WTC11 (cell line): ENCODE measurements at regions not wholly inside any gene's neighbourhood (a gene's known extent, or its start where the extent isn't known, plus 50 kb on each side); places are given as distances from the start of the nearest gene placed in this dataset.
A peak's percentile ranks its signal among the peaks of the same experiment; 100 is the strongest.

Experiments used
- ATAC-seq: fragments of 200-7000 bp; cut with Tn5 transposase; 2 replicates; pipeline ENCODE4 v1.10.0; 2021; ENCODE audit warnings: mild to moderate bottlenecking, moderate library complexity
- CTCF ChIA-PET: fragments of 300-600 bp; sonication (Branson Sonifier 250); formaldehyde crosslinking; loops from one replicate; lab custom pipeline; 2021; ENCODE audit warnings: antibody characterized with exemption; lab: Charles Lee
- POLR2A ChIA-PET: fragments of 350-600 bp; sonication (Branson Sonifier 250); formaldehyde crosslinking; loops from one replicate; lab custom pipeline; 2021; ENCODE audit warnings: antibody characterized with exemption; lab: Charles Lee
- DNase-seq: peaks from one replicate; pipeline ENCODE4 v3.0.0; 2021; ENCODE audit warnings: low spot score
- H3K27ac Mint-ChIP-seq: 2 replicates; pipeline ENCODE4 v1.8.0; 2021; ENCODE audit warnings: mixed read lengths
- H3K27me3 Mint-ChIP-seq: 2 replicates; pipeline ENCODE4 v1.8.0; 2021; ENCODE audit warnings: low read depth, mild to moderate bottlenecking, moderate library complexity, mixed read lengths
- H3K36me3 Mint-ChIP-seq: 2 replicates; pipeline ENCODE4 v1.8.0; 2021; ENCODE audit warnings: mixed read lengths
- H3K4me1 Mint-ChIP-seq: 2 replicates; pipeline ENCODE4 v1.8.0; 2022; ENCODE audit warnings: mixed read lengths
- H3K4me3 Mint-ChIP-seq: 2 replicates; pipeline ENCODE4 v1.8.0; 2021; ENCODE audit warnings: mild to moderate bottlenecking, moderate library complexity, mixed read lengths
- H3K9me3 Mint-ChIP-seq: 2 replicates; pipeline ENCODE4 v1.8.0; 2021; ENCODE audit warnings: mixed read lengths
- AR ChIP-seq: fragments of 250-450 bp; sonication (Bioruptor Pico); IDR thresholded peaks from 2 replicates; pipeline ENCODE4 v1.9.0; 2021; ENCODE audit warnings: mild to moderate bottlenecking
- ATF3 ChIP-seq: sonication (generic); formaldehyde crosslinking; conservative IDR thresholded peaks from 2 replicates; pipeline ENCODE4 v1.8.1; 2022; ENCODE audit warnings: mild to moderate bottlenecking, missing genetic modification reagents
- CREB1 ChIP-seq: sonication (generic); formaldehyde crosslinking; IDR thresholded peaks from 2 replicates; pipeline ENCODE4 v1.8.0; 2023; ENCODE audit warnings: mild to moderate bottlenecking, missing genetic modification reagents
- CREM ChIP-seq: sonication (generic); formaldehyde crosslinking; IDR thresholded peaks from 2 replicates; pipeline ENCODE4 v1.8.1; 2022; ENCODE audit warnings: mild to moderate bottlenecking, missing genetic modification reagents, moderate library complexity
- ELF4 ChIP-seq: sonication (generic); formaldehyde crosslinking; IDR thresholded peaks from 2 replicates; pipeline ENCODE4 v1.8.1; 2022; ENCODE audit warnings: low read depth, mild to moderate bottlenecking, moderate library complexity, missing genetic modification reagents
- ESRRA ChIP-seq: sonication (generic); formaldehyde crosslinking; IDR thresholded peaks from 2 replicates; pipeline ENCODE4 v1.8.1; 2022; ENCODE audit warnings: mild to moderate bottlenecking, missing genetic modification reagents, borderline replicate concordance
- FOXK1 ChIP-seq: sonication (generic); formaldehyde crosslinking; IDR thresholded peaks from 2 replicates; pipeline ENCODE4 v1.8.0; 2022; ENCODE audit warnings: mild to moderate bottlenecking, moderate library complexity, missing genetic modification reagents
- GTF2I ChIP-seq: fragments of 250-450 bp; sonication (Bioruptor Pico); conservative IDR thresholded peaks from 2 replicates; pipeline ENCODE4 v1.4.0; 2021; ENCODE audit warnings: mild to moderate bottlenecking
- NFE2L1 ChIP-seq: sonication (generic); formaldehyde crosslinking; IDR thresholded peaks from 2 replicates; pipeline ENCODE4 v1.8.1; 2023; ENCODE audit warnings: missing genetic modification reagents
- NR1H2 ChIP-seq: sonication (generic); formaldehyde crosslinking; IDR thresholded peaks from 2 replicates; pipeline ENCODE4 v1.9.0; 2021; ENCODE audit warnings: mild to moderate bottlenecking, moderate library complexity, missing genetic modification reagents
- RELA ChIP-seq: sonication (generic); formaldehyde crosslinking; IDR thresholded peaks from 2 replicates; pipeline ENCODE4 v1.8.1; 2022; ENCODE audit warnings: missing genetic modification reagents, mild to moderate bottlenecking, borderline replicate concordance
- SMAD4 ChIP-seq: sonication (generic); formaldehyde crosslinking; IDR thresholded peaks from 2 replicates; pipeline ENCODE4 v1.8.0; 2022; ENCODE audit warnings: mild to moderate bottlenecking, missing genetic modification reagents
- TEAD4 ChIP-seq: sonication (generic); formaldehyde crosslinking; IDR thresholded peaks from 2 replicates; pipeline ENCODE4 v1.8.0; 2022; ENCODE audit warnings: mild to moderate bottlenecking, missing genetic modification reagents
- USF1 ChIP-seq: sonication (generic); formaldehyde crosslinking; IDR thresholded peaks from 2 replicates; pipeline ENCODE4 v1.8.0; 2022; ENCODE audit warnings: mild to moderate bottlenecking, missing genetic modification reagents
- ZNF121 ChIP-seq: sonication (generic); formaldehyde crosslinking; IDR thresholded peaks from 2 replicates; pipeline ENCODE4 v1.8.0; 2023; ENCODE audit warnings: missing genetic modification reagents
- ZNF138 ChIP-seq: sonication (generic); formaldehyde crosslinking; conservative IDR thresholded peaks from 2 replicates; pipeline ENCODE4 v1.8.1; 2022; ENCODE audit warnings: mild to moderate bottlenecking, moderate library complexity, missing genetic modification reagents
- ZNF219 ChIP-seq: sonication (generic); formaldehyde crosslinking; IDR thresholded peaks from 2 replicates; pipeline ENCODE4 v1.8.0; 2023; ENCODE audit warnings: missing genetic modification reagents, mild to moderate bottlenecking, borderline replicate concordance
- ZNF317 ChIP-seq: sonication (generic); formaldehyde crosslinking; IDR thresholded peaks from 2 replicates; pipeline ENCODE4 v1.8.1; 2023; ENCODE audit warnings: low read depth, mild to moderate bottlenecking, moderate library complexity, missing genetic modification reagents, borderline replicate concordance
- ZNF396 ChIP-seq: fragments of 250-450 bp; sonication (Bioruptor Pico); IDR thresholded peaks from 2 replicates; pipeline ENCODE4 v1.8.0; 2021; ENCODE audit warnings: mild to moderate bottlenecking, moderate library complexity, borderline replicate concordance
- ZNF671 ChIP-seq: fragments of 250-450 bp; sonication (Bioruptor Pico); IDR thresholded peaks from 2 replicates; pipeline ENCODE4 v1.8.0; 2021; ENCODE audit warnings: mild to moderate bottlenecking
- ZSCAN18 ChIP-seq: fragments of 250-450 bp; sonication (Bioruptor Pico); IDR thresholded peaks from 2 replicates; pipeline ENCODE4 v2.1.2; 2022; ENCODE audit warnings: mild to moderate bottlenecking, moderate library complexity

GRCh38 chr9:129284607-129285291, 106.7 kb upstream of the IER5L start:
- Mint-ChIP-seq H3K36me3 (no peaks in the 10 kb centered on the region), H3K27ac (no peak overlapping the region), H3K4me3 (no peak overlapping the region), H3K9me3 (no peaks in the 10 kb centered on the region), H3K4me1 (peaks cover 31% of the 10 kb centered on the region), H3K27me3 (no peaks in the 10 kb centered on the region)
- DNase-seq (no peak), ATAC-seq (no peak)
- CTCF ChIA-PET = no interaction called here
- POLR2A ChIA-PET = no interaction called here
- TF ChIP-seq NFE2L1 (CRISPR knock-in tag) = no peak
- TF ChIP-seq CREB1 (CRISPR knock-in tag) = no peak
- TF ChIP-seq ELF4 (CRISPR knock-in tag) = no peak
- no peak for TF ChIP-seq NR1H2 (CRISPR knock-in tag)
- TF ChIP-seq ZNF138 (CRISPR knock-in tag) = no peak
- no peak for TF ChIP-seq USF1 (CRISPR knock-in tag)
- TF ChIP-seq ZNF219 (CRISPR knock-in tag) = no peak
- no peak for TF ChIP-seq ZSCAN18
- TF ChIP-seq GTF2I (CRISPR knock-in tag) = no peak
- TF ChIP-seq ATF3 (CRISPR knock-in tag) = no peak
- TF ChIP-seq SMAD4 (CRISPR knock-in tag) = no peak
- no peak for TF ChIP-seq ZNF317 (CRISPR knock-in tag)
- no peak for TF ChIP-seq ZNF671 (CRISPR knock-in tag)
- TF ChIP-seq RELA (CRISPR knock-in tag) = no peak
- TF ChIP-seq AR (CRISPR knock-in tag) = no peak
- TF ChIP-seq CREM (CRISPR knock-in tag) = no peak
- no peak for TF ChIP-seq TEAD4 (CRISPR knock-in tag)

GRCh38 chr9:129283705-129284606, 105.9 kb upstream of the IER5L start:
- no peak for ATAC-seq
- DNase-seq = no peak
- H3K9me3 Mint-ChIP-seq = no peaks in the 10 kb centered on the region
- H3K27ac Mint-ChIP-seq = 0 out of 2 replicates have a peak overlapping the region, but pooled peaks have one; percentile 27
- ChIA-PET CTCF (no interaction called here), POLR2A (no interaction called here)
- TF ChIP-seq ESRRA (CRISPR knock-in tag) (peak; percentile 70; the same call in 1 of the 2 replicates), ATF3 (CRISPR knock-in tag) (no peak), ZNF121 (CRISPR knock-in tag) (no peak), FOXK1 (CRISPR knock-in tag) (no peak), ZNF396 (no peak)
- no peaks in the 10 kb centered on the region for H3K27me3 Mint-ChIP-seq
- H3K36me3 Mint-ChIP-seq = no peaks in the 10 kb centered on the region
- no peak overlapping the region for H3K4me3 Mint-ChIP-seq
- peaks cover 25% of the 10 kb centered on the region for H3K4me1 Mint-ChIP-seq
